PC-3 (cell line): ENCODE measurements at regions not wholly inside any gene's neighbourhood (a gene's known extent, or its start where the extent isn't known, plus 50 kb on each side); places are given as distances from the start of the nearest gene placed in this dataset.

Source experiments
- CTCF ChIP-seq: fragments of 300-600 bp; sonication (generic); conservative IDR thresholded peaks from 2 replicates; pipeline ENCODE4 v1.5.1; 2017; ENCODE audit warnings: antibody characterized with exemption, low read depth, mild to moderate bottlenecking, low read length
- EZH2 ChIP-seq: fragments of 300-600 bp; sonication (generic); IDR thresholded peaks from one replicate; pipeline ENCODE4 v1.6.1; 2017; ENCODE audit warnings: antibody characterized with exemption, mild to moderate bottlenecking, low read length; ENCODE audit not compliant: unreplicated experiment

GRCh38 chr3:4071481-4072184 lies 231.5 kb upstream of the SETMAR start:
- TF ChIP-seq CTCF: no peak
- no peak for TF ChIP-seq EZH2
